ENCODE measurements at regions not wholly inside any gene's neighbourhood (a gene's known extent, or its start where the extent isn't known, plus 50 kb on each side); places are given as distances from the start of the nearest gene placed in this dataset.

DNA sequence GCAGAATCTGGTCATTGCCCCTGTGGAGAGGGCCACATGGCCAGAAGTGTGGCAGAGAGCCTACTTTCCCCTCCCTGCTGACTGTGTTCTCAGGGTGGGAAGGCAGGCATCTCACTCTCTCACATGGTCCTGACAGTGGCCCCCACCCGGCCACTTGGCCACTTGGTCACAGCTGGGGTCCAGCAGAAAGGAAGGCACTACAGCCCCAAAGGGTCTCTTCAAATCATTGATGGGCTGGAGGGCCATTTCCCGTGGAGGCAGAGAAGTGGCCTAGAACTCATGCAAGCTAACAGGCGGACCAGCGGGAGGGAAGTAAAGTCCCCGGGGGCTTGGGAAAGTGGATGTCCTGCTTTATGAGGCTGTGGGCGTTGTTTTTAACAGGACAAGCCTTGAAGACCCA is 125.3 kb downstream of the EMX2 start:
- TF ChIP-seq POLR2A (IDR thresholded peaks at IDR 0.05), result no peak
- TF ChIP-seq, protein P1, sequence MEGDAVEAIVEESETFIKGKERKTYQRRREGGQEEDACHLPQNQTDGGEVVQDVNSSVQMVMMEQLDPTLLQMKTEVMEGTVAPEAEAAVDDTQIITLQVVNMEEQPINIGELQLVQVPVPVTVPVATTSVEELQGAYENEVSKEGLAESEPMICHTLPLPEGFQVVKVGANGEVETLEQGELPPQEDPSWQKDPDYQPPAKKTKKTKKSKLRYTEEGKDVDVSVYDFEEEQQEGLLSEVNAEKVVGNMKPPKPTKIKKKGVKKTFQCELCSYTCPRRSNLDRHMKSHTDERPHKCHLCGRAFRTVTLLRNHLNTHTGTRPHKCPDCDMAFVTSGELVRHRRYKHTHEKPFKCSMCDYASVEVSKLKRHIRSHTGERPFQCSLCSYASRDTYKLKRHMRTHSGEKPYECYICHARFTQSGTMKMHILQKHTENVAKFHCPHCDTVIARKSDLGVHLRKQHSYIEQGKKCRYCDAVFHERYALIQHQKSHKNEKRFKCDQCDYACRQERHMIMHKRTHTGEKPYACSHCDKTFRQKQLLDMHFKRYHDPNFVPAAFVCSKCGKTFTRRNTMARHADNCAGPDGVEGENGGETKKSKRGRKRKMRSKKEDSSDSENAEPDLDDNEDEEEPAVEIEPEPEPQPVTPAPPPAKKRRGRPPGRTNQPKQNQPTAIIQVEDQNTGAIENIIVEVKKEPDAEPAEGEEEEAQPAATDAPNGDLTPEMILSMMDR (IDR thresholded peaks at IDR 0.05), result no peak
- H3K27ac ChIP-seq, result no peak overlapping the region
- 73 to 84% methylated on average over 5 to 6 of the region's 6 CpGs for WGBS, 2 donors
- intact Hi-C loops (cut with DNase I), result no loop called here
- DNase-seq (no peak), ATAC-seq (no peak)
- H3K4me3 ChIP-seq, result no peak overlapping the region
- H3K27me3 ChIP-seq, result no peaks in the 10 kb centered on the region
- no peaks in the 10 kb centered on the region for H3K9me3 ChIP-seq
- H3K36me3 ChIP-seq (replicated peaks in 1 of 2; ENCODE audit: insufficient read depth in 1 of 2, low read depth in 2 of 2), result no peaks in the 10 kb centered on the region
- H3K4me1 ChIP-seq, result peaks cover 5% of the 10 kb centered on the region

DNA sequence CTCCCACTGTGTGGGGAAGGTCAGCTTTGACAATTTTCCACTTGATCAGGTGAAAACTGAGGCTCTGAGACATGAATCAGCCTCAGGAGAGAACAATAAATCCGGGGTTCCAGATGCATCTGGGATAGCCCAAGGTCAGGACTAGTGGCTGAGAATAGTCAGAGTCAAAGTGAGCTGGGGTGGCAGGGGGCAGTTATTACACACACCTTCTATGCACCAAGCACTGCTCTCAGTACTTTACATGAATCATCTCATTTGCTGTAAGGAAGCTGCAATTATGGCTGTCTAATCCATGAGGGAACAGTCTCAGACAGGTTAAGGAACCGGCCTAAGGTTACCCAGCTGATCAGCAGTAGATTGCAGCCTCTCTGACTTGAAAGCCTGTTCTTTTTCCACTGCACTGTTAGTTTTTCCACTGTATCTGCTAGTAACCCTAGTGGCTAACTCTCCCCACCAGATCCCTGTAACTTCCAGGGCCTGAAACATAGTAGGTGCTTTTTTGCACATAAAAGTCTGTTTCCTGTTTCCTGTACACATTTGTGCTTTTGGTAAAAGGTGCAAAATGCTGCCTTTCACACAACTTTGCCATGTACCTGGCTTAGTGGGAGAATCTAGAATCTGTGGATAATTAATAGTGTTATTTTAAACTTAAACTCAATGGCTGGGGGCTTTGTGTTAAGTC is 125.9 kb downstream of the EMX2 start:
- WGBS, 2 donors, result 42 to 45% methylated on average over 2 of the region's 2 CpGs
- intact Hi-C loops (cut with DNase I), result no loop called here

DNA sequence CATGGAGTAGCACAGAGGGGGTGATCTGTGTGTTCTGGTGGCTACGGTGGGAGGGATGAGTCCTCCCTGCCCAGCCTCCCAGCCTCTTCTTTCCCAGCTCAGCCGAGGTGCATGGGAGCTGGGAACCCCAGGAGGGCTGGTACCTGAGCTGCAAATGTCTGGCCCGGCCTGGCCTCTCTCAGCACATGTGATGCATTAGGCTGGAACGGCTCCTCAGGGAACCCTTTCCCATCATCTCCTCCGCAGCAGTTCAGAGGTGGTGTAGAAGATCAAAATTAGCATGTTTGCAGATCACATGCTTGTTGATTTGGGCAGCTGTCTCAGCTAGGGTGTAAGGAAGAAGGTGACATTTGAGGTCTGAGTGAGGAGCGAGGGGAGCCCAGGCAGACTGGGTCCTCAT is 126.6 kb downstream of the EMX2 start:
- Histone ChIP-seq H3K27ac (no peak overlapping the region), H3K27me3 (no peaks in the 10 kb centered on the region), H3K36me3 (replicated peaks in 1 of 2; ENCODE audit: insufficient read depth in 1 of 2, low read depth in 2 of 2) (no peaks in the 10 kb centered on the region), H3K4me1 (no peaks in the 10 kb centered on the region), H3K9me3 (no peaks in the 10 kb centered on the region), H3K4me3 (no peak overlapping the region)
- WGBS, 2 donors, result 78 to 87% methylated on average over 6 of the region's 6 CpGs
- TF ChIP-seq, protein P1 (IDR thresholded peaks at IDR 0.05), result no peak
- no peak for TF ChIP-seq POLR2A (IDR thresholded peaks at IDR 0.05)
- ATAC-seq (no peak), DNase-seq (no peak)
- intact Hi-C loops (cut with DNase I), result no loop called here

More for the DNA sequence above, 125.9 kb downstream of the EMX2 start:
- Histone ChIP-seq H3K9me3 (no peaks in the 10 kb centered on the region), H3K36me3 (replicated peaks in 1 of 2; ENCODE audit: insufficient read depth in 1 of 2, low read depth in 2 of 2) (no peaks in the 10 kb centered on the region), H3K27me3 (no peaks in the 10 kb centered on the region), H3K27ac (no peak overlapping the region), H3K4me1 (no peaks in the 10 kb centered on the region), H3K4me3 (no peak overlapping the region)
- DNase-seq, result no peak
- no peak for ATAC-seq
- TF ChIP-seq, protein P1 (IDR thresholded peaks at IDR 0.05), result no peak
- TF ChIP-seq POLR2A (IDR thresholded peaks at IDR 0.05), result no peak

DNA sequence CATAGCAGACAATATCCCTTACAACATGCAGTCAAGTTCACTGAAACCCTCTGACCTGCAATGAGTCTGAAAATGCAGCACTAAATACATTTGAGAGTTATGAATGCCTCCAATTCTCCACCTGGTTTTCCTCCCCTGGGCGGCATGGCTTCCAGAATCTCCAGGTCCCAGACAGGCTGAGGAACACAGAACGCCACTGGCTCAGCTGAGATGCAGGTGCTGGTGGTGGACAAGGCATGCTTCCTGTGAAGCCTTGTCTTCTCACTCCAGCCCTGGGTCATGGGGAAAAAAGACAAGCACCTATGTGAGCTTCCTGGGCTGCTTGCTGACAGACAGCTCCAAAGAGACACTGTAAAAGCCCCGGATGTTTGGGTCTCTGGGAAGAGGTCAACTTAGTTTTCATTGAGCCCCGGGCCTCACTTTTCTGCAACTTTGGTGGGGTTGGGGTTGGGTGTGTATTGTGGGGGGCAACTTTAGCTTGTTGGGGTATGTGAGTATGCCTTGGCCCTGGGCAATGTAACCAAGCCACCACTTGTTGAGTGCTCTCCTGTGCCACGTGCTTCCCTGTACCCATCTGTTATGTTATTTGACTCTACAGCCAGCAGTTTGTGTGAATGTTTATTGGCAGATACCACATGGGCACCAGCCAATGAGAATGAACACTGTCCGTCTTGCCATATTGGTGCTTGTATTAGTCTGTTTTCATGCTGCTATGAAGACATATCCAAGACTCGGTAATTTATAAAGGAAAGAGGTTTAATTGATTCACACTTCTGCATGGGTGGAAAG is 127.8 kb downstream of the EMX2 start:
- DNase-seq, result no peak
- intact Hi-C loops (cut with DNase I), result no loop called here
- no peaks in the 10 kb centered on the region for H3K9me3 ChIP-seq
- H3K4me3 ChIP-seq, result no peak overlapping the region
- WGBS, 2 donors, result 73 to 80% methylated on average over 7 of the region's 7 CpGs
- H3K36me3 ChIP-seq (replicated peaks in 1 of 2; ENCODE audit: insufficient read depth in 1 of 2, low read depth in 2 of 2), result no peaks in the 10 kb centered on the region
- no peaks in the 10 kb centered on the region for H3K27me3 ChIP-seq
- no peak overlapping the region for H3K27ac ChIP-seq
- TF ChIP-seq POLR2A (IDR thresholded peaks at IDR 0.05), result no peak
- TF ChIP-seq, protein P1 (IDR thresholded peaks at IDR 0.05), result no peak
- no peak for ATAC-seq
- H3K4me1 ChIP-seq, result no peaks in the 10 kb centered on the region
